ENCODE measurements at regions not wholly inside any gene's neighbourhood (a gene's known extent, or its start where the extent isn't known, plus 50 kb on each side); places are given as distances from the start of the nearest gene placed in this dataset.

DNA sequence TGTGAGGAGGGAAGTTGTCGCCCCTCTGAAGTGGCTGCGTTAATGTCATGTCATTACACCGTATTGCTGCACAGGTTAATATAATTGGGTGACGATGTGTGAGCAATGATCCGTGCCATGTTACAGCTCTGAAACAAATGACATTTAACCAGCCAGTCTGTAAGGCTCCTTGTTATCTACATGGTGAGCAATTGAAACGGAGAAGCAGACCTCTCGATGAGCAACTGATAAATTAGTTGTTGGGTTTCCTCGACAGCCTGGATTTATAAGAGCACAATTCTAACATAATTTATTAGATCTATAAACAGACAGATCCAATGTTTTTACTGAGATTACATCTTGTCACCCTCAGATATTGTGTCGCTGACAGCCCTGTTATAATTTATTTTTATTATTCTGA lies 49.9 kb upstream of the MAFB start:
- ATAC-seq = no peak

DNA sequence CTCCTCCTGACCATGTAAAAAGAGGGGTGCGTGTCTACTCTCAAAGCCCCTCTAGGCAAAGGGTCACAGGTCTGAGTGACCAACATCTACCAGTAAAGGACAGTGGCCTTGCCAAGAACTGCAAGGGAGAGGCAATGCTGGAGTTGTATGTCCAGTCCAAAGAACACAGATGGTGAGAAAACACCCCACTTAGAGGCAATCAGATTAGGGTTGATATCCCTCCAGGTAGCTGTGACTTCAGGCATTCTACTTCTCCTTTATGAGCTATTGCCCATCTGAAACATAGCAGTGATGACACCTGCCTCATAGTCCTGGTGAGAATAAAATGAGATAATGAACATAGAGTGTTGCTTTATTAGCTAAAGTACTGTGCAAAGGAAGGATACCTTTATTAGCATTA lies 50.8 kb upstream of the MAFB start:
- ATAC-seq = no peak

DNA sequence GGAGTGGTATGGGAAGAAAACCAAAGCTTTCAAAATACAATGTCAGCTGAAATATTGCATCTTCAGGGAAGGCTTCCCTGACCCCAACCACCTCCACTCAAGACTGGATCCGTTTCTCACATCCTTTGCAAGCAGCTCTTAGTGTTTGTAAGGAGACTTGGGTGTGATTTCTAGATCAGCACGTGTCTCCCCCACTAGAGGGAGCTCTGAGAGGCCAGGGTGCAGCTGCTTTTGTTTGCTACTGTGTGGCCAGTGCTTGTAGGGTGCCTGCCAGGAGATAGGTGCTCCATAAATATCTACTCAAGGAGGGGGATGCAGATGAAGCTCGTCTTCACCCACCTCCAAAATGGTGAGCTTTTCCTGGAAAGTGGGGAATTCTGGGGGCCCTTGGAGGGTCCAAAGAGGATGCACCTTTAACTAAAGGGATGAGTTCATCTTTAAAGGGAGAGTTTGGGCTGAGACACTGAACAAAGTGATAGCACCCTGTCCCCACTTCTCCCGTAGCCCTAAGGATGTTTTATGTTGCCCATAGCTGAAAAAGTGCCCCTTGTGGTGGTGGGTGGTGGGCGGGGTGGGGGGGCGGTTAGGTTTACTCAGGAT lies 52.6 kb upstream of the MAFB start:
- no peak for ATAC-seq

DNA sequence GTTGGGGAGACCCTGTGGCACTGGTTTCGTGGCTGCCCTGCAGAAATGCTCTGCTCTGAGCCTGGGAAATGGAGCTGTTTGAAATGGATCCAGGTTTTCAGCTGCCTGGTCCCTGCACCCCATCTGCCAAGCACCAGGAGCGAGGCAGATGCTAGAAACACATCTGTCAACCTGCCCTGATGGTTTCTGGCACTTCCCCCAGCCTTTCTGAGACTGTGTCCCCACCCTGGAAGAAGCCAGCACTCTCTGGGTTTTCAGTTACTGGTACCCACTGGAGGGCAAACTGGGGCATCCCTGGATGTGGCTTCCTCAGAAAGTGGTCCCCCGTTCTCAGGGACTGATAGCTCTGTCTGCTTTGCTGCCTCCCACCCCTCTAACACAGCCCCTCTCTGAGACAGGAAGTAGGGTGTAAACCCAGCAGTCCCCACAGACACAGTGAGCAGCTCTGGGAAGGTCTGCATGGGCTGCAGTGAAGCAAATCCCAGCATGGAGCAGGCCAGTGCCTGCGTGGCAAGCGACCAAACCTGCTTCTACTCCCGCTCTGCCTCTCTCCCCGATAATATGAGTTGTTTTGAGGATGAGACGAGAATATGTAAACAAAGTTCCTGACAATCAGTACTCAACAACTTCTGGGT lies 54.2 kb upstream of the MAFB start:
- no peak for ATAC-seq

DNA sequence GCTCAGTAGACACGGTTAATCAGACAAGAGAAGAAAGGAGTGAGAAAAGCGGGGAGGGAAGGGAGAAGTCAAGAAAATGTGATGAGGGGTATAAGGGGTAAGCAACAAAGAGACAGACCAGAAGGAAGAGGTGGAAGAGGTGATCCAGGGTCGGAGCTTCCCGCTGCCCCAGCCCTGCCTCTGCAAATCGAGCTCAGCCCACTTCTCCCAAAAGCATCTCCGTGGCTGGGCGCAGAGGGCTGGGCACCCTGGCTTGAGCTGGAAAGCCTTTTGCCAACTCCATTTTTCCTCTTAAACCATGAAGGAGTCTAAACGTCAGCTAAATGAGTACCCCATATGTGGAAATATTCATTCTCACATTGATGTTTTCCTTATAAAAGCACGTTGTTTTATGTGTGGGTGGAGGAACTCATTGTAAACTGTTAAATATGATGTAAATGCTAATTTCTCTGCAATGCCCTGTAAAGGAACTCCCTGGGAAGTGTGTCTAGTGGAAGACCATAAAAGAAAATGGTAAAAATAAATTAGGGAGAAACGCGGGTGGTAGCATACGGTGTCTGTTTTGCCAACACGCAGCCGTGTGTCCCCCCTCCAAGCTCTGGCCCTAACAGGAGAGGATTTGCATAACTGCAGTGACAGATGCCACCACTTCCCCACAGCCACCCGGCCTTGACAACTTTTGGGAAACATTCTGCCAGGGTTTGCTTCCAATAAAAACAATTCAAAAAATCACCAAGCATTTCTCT lies 55.2 kb upstream of the MAFB start:
- no peak for ATAC-seq

DNA sequence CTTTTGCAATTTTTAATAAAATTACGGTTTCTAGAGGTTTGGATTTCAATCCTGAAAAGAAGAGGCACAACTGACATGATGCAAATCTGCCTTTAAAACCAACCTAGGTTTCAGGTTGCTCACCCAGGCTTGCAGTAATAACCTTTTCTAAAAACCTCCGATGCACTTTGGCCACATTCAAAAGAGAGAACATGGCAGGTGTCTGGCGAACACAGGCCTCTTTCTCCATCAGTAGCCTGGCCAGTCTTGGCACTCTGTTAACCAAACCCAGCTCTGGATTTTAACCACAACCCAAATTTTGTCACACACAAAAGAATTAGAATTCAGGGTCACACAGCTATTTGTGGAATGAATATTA lies 55.8 kb upstream of the MAFB start:
- no peak for ATAC-seq

DNA sequence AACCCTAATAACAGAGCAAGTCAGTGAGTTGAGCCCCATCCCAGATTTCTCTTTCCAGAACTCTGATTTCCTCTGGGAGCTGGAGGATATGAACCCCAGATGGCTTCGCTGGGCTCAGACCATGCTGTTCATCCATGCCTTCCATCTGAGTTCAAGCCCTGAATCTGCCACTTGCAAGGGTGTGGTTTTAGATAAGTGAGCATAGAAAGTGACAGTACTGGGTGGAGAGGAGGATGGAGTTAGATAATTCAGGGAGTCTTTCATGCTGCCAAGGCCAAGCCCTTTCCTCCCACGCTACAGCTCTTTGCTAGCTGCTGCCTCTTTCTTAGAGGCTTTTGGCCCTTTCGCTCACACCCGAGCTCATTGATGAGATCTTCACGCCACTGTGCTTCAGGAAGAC lies 57.2 kb upstream of the MAFB start:
- ATAC-seq = no peak

DNA sequence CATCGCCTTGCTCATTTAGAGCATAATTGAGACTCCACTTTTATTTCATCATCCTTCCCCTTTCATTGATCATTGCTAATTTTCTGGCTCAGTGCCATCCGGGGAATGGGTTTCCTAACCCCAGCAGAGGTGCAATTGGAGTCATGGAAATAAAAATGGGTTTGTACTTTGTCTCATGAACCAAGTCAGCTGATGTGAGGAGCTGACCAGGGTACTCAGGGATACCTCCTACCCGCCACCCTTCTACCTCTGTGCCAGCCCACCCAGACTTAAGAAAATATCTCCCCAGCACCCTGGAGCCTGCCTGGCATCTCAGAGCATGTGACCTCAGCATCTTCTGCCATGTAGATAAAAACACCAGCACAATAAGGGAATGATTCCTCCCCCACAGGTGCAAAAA lies 59.1 kb upstream of the MAFB start:
- no peak for ATAC-seq

DNA sequence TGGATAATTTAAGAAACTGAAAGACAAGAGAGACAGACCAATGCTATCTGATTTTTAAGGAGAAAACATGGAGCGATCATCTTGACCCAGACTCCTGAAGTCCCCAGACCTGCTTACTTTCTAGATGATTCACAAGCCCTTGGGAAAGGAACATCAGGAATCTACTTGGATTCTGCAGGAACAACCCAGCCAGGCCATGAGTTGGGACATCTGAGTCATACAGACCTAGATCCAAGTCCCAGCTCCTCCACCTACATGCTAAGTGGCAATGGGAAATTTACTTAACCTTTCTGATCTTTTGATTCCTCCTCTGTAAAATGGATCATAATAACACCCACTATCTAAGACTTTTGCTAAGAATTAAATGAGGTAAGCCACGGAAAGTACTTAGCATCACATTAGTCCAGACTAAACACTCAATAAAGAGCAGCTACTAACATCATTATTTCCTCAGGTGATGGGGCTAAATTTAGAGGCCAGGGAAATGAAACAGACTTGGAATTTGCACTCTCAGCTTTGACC lies 61.0 kb upstream of the MAFB start:
- no peak for ATAC-seq

DNA sequence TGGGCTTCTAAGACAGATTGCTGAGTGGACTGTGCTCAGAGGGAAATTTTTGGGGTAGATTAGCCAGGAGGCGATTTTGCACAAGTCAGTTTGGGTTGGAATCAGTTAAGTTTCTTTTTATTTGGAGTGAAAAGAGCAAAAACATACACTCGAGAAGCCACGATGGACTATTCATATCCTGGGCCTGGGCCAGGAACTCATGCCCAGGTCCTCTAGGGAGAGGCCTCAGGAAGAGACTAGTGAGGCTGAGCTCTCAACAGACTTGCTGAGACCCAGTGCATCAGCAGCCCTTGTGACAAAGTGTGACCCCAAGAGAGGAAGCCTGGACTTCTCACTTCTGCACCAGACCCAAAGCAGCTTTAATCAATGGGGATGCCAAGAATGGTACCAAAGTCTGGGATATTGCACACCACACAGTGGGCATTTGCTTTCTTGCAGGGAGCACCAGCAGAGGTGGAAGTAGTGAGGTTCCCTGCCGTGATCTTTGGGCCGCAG lies 61.6 kb upstream of the MAFB start:
- no peak for ATAC-seq

DNA sequence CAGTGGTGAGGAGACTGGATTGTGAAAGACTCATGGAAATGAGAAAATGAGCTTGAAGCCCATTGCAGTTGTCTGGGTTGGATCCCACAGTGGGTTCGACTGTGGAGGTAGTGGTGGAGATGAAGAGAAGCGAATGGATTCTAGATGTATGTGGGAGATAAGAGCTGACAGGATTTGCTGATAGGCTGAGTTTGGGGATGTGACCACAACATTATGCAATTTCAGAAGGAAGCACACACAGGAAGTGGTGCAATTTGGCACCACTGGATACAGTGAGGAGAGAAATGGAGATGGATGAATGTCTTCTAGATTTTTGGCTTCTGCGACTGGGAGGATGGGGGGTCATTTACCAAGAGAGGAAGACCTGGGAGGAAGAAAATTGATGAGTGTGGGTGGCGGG lies 64.4 kb upstream of the MAFB start:
- no peak for ATAC-seq

DNA sequence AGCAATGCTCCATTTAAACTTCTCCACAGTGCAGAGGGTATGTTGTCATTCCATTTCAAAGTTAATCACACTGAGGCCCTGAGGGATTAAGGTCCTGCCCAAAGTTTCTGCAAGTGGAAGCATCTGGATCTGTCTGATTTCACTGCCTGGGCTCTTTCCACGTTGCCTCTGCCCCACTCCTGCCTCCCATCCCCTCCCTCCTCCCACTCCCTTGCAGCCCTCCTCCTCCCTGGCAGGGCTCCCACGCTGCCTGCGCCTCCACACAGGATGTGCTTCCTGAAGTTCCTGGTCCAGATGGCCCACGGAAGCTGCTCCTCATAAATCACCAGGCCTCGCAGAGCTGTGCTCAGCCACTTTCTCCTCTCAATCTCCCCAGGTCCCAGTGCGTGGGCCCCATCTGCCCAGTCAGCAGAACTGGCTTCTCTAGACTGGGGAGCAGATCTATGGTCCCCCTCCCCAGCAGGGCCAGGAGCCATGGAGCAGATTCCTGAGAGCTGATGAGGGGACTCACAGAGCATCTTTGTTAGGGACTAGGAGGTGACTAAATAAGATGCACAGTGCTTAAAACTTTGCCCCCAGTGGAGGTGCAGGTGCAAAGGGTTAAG lies 65.4 kb upstream of the MAFB start:
- no peak for ATAC-seq

DNA sequence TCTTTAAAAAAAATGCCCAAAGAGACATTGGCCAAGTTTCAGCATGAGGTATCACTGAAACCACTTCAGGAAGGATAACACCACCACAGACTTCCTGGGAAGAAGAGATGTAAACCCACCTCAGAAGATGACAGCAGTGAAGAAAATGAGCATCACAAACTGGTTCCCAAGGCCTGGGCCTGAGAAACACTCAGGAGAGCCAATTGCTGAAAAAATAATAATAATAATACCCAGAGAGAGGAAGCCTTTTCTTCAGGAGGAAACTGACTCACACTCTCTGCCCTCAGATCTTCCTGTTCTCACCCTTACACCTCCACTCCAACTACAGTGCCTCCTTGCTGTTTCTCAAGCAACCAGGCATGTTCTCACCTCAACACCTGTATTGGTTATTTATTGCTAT lies 68.1 kb upstream of the MAFB start:
- no peak for ATAC-seq

DNA sequence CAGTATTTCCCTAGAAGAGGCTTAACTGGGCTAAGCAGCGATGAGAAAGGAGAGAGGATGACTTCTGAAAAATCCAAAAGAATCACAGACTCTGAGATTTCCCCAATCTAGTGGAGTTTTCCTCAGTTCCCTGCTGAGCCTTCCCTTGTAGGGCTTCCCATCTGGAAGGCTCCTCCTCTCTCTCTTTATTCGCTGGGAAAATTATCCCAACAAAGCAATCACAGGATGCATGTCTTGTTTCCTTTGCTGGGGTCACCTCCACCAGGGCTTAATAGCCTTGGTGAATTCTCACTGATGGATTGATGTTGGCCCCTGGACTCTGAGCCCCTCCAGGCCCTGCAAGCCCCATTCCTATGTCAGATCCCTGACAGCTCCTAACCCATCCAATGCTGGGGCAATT lies 69.8 kb upstream of the MAFB start:
- ATAC-seq = no peak

DNA sequence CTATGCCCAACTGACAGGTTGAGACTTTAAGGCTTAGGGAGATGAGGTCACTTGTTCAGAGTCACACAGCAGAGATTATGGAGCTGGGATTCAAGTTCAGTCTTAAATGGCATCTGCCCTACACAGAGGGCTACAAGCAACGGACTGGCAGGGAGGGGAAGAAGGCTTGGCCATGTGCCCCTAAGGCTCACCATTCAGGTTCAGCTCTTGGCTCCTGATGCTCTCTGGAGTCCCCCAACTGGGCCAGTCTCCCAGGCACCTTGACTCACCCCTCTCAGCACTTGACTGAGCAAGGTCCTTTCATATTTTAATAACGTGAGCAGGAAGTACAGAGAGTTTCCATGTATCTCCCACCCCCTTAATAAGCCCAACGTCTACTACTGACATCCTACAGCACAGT lies 71.4 kb upstream of the MAFB start:
- no peak for ATAC-seq

DNA sequence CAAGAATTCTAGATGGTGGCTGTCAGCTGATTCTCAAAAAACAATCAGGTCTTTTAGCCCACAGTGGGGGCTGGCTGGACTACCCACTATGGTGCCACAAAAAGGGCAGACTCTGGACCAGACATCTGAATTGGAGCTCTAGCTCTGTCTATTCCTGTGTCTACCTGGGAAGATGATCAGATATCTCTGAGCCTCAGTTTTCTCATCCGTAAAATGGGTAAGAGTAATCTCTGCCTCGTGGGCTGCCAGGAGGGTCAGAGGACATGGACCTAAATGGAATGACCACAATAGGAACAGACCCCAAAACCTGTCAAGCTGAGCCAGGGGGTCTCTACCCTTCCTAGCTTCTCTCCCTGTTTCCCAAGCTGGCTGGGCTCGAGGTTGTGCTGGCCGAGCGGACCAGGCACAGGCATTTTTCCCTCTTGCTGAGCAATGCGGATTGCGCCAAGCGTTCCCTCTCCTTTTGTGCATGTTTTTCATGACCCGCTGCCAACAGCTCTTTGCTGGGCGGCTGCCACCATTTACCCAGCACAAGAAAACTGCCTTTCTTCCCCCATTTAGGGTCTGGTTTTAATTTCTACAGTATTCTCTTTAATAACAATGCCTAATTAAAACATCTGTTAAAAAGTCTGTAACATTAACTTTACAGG lies 74.7 kb upstream of the MAFB start:
- ATAC-seq = no peak

DNA sequence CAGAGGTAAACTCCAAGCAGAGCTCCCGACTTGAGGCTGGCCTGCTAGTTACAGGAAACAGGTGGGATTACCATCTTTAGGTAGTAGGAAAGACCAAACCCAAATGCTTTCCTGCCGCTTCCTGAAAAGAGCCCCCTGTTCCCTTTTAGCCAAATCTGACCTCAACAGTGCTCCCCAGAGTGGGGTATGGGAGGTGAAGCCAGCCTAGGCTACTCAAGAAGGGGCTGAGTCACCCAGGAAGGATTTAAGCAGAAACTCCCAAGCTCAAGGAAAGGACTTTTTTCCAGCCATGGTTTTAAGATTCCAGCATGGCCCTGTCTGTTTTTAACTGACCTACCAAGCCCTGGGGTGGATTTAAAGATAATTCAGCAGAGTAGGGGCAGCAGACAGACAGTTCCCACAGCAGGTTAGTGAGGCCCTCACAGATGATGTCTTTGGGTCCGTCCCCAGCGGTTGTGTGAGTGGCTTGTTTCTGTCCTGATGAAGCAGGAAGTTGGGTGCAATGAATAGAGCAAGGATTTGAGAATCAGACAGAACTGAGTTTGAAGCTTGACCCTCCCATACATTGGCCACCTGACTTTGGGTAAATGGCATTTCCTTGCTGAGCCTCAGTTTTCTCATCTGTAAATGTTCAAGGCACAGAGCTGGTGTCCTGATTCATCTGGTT lies 76.9 kb upstream of the MAFB start:
- no peak for ATAC-seq

DNA sequence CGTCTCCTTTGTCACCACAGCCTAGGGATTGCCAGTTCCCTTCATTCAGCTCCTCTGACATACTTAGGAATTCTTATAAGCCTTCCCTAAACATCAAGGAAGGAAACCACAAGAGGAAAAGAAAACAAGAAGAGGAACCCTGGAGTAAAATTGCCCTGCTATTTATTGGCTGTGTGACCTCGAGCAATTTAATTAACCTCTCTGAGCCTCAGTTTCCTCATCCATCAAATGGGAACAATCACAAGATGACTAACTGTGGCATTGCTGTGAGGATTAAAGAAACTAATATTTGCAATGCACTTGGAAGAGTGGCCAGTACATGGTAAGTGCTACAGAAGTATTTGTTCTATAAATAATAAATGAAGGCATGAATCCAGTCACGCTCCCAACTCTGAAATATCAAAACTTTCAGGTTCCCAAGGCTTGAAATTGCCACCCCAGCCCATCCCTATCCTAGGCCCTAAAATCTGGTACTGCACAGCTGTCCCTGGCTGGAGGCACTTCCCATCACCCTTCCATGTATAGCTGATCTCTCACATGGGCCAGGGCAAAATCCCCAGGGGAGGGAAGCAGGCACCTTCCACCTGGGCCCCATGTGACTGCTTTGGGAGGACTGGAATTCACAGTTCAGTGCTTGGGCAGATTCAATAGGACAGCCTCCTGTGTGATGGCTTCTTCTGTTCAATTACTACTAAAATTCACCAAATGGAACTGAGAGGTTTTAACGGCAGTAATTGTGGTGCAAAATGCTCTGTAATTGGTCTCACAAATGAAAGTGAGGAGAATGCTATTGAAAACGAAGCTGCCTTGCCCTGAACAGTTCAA lies 78.0 kb upstream of the MAFB start:
- no peak for ATAC-seq

DNA sequence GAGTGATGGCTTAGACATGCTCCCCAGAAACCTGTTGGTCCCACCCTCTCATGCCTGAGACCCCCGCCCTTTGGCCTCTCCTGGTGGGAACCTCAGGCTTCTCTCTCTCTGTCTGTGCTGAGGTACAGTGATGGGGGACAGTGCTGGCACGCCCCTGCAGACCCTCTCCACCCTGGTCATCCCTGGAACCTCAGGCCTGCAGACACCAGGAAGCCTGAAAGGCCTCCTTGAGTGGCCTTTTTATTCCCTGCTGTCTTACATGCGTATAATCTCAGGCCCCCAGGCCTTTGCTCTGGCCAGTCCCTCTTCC lies 78.5 kb upstream of the MAFB start:
- no peak for ATAC-seq

DNA sequence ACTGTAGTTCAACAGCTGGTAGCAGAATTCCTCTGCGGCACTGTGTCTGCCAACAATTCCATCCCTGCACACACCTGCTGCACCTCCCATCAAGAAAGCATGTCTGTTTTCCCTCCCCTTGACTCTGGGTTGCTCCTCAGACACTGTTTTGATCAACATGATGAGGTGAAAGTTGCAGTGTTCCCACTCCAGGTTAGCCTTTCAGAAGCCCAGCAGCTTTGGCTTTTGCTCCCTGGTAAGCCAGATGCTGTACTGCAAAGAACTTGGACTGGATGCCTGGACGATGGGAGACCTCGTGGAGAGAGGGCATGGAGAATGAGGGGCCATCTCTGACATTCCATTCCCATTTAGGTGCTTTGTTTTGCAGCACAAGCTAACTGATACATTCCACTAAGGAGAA lies 79.1 kb upstream of the MAFB start:
- no peak for ATAC-seq

DNA sequence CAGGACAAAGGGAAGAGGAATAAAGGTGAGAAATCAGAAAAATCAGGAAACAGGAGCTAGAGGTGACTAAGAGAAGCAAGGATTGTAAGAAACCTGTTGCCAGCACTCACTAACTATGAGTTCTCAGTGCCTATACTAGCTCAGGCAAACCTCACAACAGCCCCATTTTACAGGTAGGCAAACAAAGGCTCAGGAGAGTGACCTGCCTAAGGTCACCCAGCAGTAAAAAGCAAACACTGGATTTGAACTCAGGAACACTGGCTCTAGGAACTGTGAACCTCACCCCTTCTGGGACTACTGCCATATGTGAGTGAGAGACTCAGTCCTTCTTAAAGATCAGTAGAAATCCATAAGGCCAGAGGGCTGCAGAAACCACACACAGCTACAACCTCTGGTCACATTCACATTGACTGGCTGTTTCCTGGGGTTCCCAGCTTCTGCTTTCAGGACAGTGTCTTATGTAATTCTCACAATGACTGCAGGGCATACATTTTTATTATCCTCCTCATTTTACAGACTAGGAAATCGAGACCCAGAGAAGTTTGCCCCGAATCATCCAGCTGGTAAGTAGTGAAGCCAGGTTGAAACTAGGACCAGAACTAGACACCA lies 80.7 kb upstream of the MAFB start:
- ATAC-seq = no peak
